ENCODE measurements at regions not wholly inside any gene's neighbourhood (a gene's known extent, or its start where the extent isn't known, plus 50 kb on each side); places are given as distances from the start of the nearest gene placed in this dataset.

- H3K27me3 ChIP-seq (ENCODE audit: control insufficient read depth, insufficient read depth, low read length): no peaks in the 10 kb centered on the region
- no peaks in the 10 kb centered on the region for H3K9me1 ChIP-seq (ENCODE audit: insufficient read depth, low read length)
- no peak overlapping the region for H2BK20ac ChIP-seq (ENCODE audit: low read depth, low read length)
- H4K20me1 ChIP-seq (ENCODE audit: insufficient read depth, low read length): no peaks in the 10 kb centered on the region
- ChIA-PET CTCF (no interaction called here), POLR2A (ENCODE audit: unreplicated experiment) (no interaction called here)
- no peak overlapping the region for H2AK9ac ChIP-seq (replicated peaks; ENCODE audit: low read depth, low read length, poor library complexity)
- H3K4me1 ChIP-seq (ENCODE audit: control insufficient read depth, insufficient read depth, low read length): no peaks in the 10 kb centered on the region
- ATAC-seq (ENCODE audit: low read depth) (no peak), DNase-seq (no peak)
- H3K14ac ChIP-seq (replicated peaks; ENCODE audit: low read depth, low read length): no peak overlapping the region
- no TSS peak for BruUV-seq (replicated peaks)
- no peak overlapping the region for H4K5ac ChIP-seq (ENCODE audit: low read depth, low read length)
- H3K9me3 ChIP-seq (ENCODE audit: control insufficient read depth, insufficient read depth, low read length): peaks cover 16% of the 10 kb centered on the region
- no peak overlapping the region for H2BK120ac ChIP-seq (ENCODE audit: low read depth, low read length)
- H3K56ac ChIP-seq (ENCODE audit: extremely low read depth, insufficient read depth, low read length): no peak overlapping the region
- no peak overlapping the region for H3K4me3 ChIP-seq (ENCODE audit: insufficient read depth, low read depth, low read length)
- no peak overlapping the region for H4K8ac ChIP-seq (ENCODE audit: low read depth in 2 of 2, low read length in 2 of 2)
- H4K91ac ChIP-seq (ENCODE audit: insufficient read depth, low read depth, low read length): no peak overlapping the region
- in situ Hi-C loops (cut with MboI; ENCODE audit: low sequenced_read_pairs) (no loop called here), intact Hi-C loops (cut with micrococcal nuclease) (no loop called here), dilution Hi-C loops (cut with HindIII; ENCODE audit: low sequenced_read_pairs, unreplicated experiment) (no loop called here)
- no peak overlapping the region for H3K4me2 ChIP-seq (ENCODE audit: low read depth, low read length)
- H3K9ac ChIP-seq (ENCODE audit: low read depth, low read length): no peak overlapping the region
- no peak overlapping the region for H3K18ac ChIP-seq (ENCODE audit: low read depth, low read length)
- H3K4ac ChIP-seq (ENCODE audit: low read depth, low read length): no peak overlapping the region
- H2BK15ac ChIP-seq (ENCODE audit: low read depth, low read length): no peak overlapping the region
- H2BK5ac ChIP-seq (ENCODE audit: low read depth, low read length, poor library complexity, severe bottlenecking): no peak overlapping the region
- H3K23ac ChIP-seq (ENCODE audit: low read depth, low read length): no peak overlapping the region
- TF ChIP-seq MXI1 (IDR thresholded peaks at IDR 0.05; ENCODE audit: borderline replicate concordance, low read depth, low read length) (no peak), RCOR1 (IDR thresholded peaks at IDR 0.05; ENCODE audit: insufficient replicate concordance, low read length) (no peak), CEBPB (IDR thresholded peaks at IDR 0.05; ENCODE audit: low read depth, low read length) (no peak), FOS (IDR thresholded peaks at IDR 0.05; ENCODE audit: low read depth, low read length) (no peak), RFX5 (IDR thresholded peaks at IDR 0.05; ENCODE audit: low read depth, low read length) (no peak), MAFK (IDR thresholded peaks at IDR 0.05; ENCODE audit: low read depth, low read length) (no peak), ELK1 (IDR thresholded peaks at IDR 0.05; ENCODE audit: borderline replicate concordance, low read depth, low read length) (no peak), RAD21 (IDR thresholded peaks at IDR 0.05; ENCODE audit: low read length) (no peak), CHD1 (IDR thresholded peaks at IDR 0.05; ENCODE audit: low read depth, low read length) (no peak), BHLHE40 (IDR thresholded peaks at IDR 0.05; ENCODE audit: low read depth, low read length) (no peak), SMC3 (IDR thresholded peaks at IDR 0.05; ENCODE audit: low read depth, low read length) (no peak), MAZ (IDR thresholded peaks at IDR 0.05; ENCODE audit: borderline replicate concordance, low read depth, low read length) (no peak), POLR2A (IDR thresholded peaks at IDR 0.05; ENCODE audit: low read depth, low read length) (no peak), NFE2L2 (IDR thresholded peaks at IDR 0.05; ENCODE audit: low read depth, low read length) (no peak)
- TF ChIP-seq, protein P1, sequence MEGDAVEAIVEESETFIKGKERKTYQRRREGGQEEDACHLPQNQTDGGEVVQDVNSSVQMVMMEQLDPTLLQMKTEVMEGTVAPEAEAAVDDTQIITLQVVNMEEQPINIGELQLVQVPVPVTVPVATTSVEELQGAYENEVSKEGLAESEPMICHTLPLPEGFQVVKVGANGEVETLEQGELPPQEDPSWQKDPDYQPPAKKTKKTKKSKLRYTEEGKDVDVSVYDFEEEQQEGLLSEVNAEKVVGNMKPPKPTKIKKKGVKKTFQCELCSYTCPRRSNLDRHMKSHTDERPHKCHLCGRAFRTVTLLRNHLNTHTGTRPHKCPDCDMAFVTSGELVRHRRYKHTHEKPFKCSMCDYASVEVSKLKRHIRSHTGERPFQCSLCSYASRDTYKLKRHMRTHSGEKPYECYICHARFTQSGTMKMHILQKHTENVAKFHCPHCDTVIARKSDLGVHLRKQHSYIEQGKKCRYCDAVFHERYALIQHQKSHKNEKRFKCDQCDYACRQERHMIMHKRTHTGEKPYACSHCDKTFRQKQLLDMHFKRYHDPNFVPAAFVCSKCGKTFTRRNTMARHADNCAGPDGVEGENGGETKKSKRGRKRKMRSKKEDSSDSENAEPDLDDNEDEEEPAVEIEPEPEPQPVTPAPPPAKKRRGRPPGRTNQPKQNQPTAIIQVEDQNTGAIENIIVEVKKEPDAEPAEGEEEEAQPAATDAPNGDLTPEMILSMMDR (conservative IDR thresholded peaks at IDR 0.05; ENCODE audit: low read depth, low read length): no peak
- TF ChIP-seq, protein P2, sequence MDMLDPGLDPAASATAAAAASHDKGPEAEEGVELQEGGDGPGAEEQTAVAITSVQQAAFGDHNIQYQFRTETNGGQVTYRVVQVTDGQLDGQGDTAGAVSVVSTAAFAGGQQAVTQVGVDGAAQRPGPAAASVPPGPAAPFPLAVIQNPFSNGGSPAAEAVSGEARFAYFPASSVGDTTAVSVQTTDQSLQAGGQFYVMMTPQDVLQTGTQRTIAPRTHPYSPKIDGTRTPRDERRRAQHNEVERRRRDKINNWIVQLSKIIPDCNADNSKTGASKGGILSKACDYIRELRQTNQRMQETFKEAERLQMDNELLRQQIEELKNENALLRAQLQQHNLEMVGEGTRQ (IDR thresholded peaks at IDR 0.05; ENCODE audit: low read depth, low read length): no peak
- no CpG with 5 or more reads among the region's 4 CpGs for WGBS, 2 experiments (ENCODE audit: extremely low coverage in 2 of 2, insufficient read length in 1 of 2)
- no peak overlapping the region for H2AFZ ChIP-seq (replicated peaks; ENCODE audit: low read length, poor library complexity)
- no peaks in the 10 kb centered on the region for H3K79me1 ChIP-seq (ENCODE audit: low read depth in 1 of 2, low read length in 2 of 2)
- H3K27ac ChIP-seq (ENCODE audit: insufficient read depth, low read length): no peak overlapping the region
- H2AK5ac ChIP-seq (ENCODE audit: low read depth, low read length): no peak overlapping the region
- no peaks in the 10 kb centered on the region for H3K36me3 ChIP-seq (ENCODE audit: control insufficient read depth, insufficient read depth, low read length)
These were observed 227.1 kb downstream of the ADRA2A start for GRCh38 chr10:111303887-111304286.
